Activated CD4-positive, alpha-beta T cell treated with anti-CD3 and anti-CD28 coated beads for 1 hour (primary cell): ENCODE measurements at regions not wholly inside any gene's neighbourhood (a gene's known extent, or its start where the extent isn't known, plus 50 kb on each side); places are given as distances from the start of the nearest gene placed in this dataset.
"Not testable (repeated sequence)": the region's sequence is repeated elsewhere in the genome, so short reads cannot be mapped to it uniquely, and the experiment has no call there.

ENCODE experiments used
- DNase-seq: peaks from one replicate; pipeline ENCODE4 v3.0.0-alpha.2; 2020

DNA sequence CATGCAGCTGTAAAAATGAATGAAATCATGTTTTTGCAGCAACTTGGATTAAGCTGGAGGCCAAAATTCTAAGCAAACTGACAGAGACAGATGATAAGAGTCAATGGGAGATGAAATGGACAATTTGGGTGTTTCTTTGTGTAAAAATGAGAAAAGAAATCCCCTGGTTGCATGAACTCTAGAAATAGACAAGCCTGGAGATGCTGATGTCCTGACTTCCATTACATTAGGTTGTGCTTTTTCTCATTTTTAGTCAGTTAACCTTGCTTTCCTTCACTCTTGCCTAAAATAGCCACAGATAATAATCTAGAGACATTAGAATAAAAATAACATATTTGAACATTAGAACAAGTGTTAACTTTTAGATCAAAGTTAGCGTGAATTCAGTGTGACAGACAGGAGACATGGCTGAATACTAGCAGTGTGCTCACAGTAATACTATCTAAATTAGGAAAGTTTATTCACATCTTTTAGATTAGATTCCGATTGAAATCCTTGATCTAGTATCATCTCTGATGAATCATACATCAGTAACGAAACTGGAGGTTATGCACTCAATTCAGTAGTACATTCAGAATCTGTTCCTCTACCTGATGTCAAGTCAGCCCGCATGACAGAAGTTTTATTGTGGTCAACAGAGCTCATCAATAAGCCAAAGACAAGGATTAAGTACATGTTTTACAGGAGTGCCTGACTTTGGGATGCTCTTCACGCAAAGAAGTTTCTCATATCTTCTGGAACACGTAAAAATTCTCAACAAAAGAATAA is 948.1 kb downstream of the TMEM121 start:
- DNase-seq, result not testable (repeated sequence)

GRCh38 chr14:106475214-106475613 is 948.8 kb downstream of the TMEM121 start:
- DNase-seq, result not testable (repeated sequence)

DNA sequence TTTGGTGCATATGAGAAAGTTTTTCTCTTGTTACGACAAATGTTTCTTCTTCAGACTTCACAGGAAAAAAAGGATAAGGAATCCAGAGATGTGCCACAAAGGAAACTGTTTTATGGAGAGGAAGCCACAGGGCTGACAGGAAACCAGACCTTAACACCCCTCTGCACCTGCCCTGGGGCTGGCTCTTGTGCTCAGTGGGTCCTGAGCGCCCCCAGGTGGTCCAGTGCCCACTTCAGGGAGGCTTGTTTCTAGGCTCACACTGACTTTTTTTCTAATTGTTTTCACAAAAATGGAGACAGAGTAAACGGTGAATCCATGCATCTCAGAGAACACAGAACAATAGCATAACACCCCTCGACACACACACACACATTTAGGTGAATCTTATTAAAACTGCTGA is 951.2 kb downstream of the TMEM121 start:
- not testable (repeated sequence) for DNase-seq

DNA sequence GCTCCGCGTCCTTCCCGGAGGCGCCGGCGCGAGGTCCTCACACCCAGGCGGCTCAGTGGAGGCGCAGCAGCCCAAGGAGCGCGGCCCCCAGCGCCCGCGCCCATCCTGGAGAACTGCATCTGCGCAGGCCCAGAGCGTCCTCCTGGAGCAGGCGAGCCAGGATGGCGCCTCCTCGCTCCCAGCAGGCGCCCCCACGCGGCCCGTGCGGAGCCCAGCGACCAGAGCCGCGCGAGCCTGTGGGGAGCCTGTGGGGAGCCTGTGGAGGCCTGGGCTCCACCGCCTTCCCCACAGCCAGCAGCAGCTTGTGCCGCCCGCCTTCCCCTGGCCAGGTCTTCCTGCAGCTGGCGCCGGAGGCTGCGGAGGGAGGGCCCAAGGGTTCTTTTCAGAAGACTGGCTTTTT is 953.9 kb downstream of the TMEM121 start:
- DNase-seq, result not testable (repeated sequence)

DNA sequence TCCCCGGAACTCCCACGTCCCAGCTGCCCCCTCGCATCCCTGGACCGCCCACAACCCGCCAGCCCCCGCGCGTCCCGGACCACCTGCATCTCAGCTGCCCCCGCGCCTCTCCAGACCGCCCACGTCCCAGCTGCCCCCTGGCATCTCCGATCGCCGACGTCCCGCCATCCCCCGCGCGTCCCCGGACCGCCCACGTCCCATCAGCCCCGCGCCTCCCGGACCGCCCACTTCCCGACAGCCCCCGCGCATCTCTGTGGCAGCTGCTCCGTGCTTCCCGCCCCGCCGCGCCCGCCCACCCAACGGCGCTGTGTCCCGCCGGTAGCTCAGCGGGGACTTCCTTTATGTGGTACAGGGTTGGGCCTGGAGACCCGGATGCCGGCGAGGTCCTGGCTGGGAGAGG is 955.8 kb downstream of the TMEM121 start:
- not testable (repeated sequence) for DNase-seq

GRCh38 chr14:106487600-106487999 is 961.2 kb downstream of the TMEM121 start:
- no peak for DNase-seq

GRCh38 chr14:106488291-106488690 is 961.9 kb downstream of the TMEM121 start:
- DNase-seq, result no peak

DNA sequence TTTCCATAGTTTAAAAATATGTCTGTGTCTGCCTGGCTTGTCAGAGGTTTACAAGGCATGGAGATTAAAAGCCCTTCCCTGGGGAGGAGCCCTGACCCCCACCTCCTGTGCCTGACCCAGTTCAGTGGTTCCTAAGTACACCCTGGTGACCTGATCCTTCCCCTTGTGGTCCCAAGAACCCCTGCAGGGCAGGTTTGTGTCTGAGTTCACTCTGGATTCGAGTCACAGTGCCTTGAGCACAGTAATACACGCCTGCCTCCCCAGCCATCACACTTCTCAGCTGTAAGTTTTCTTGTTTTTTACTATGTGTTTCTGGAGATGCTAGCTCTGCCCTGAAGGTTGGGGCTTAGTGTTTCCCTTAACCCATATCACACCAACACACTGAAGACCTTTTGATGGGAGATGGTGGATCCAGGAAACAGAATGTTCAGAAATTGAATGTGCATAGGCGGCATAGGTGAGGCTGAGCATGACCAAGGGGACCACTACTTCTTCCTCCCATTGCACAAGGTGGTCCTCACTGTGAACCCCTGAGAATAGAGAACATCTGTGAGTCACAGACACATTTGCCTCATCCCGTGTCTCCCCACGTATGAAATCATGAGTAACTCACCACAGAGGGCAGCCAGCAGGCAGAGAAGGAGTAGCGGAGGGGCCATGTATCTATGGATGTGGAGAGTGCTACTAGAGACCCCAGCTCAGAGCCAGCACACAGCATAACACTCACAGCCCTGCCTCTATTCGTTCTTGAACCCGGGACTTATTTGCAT is 962.9 kb downstream of the TMEM121 start:
- DNase-seq, result no peak

DNA sequence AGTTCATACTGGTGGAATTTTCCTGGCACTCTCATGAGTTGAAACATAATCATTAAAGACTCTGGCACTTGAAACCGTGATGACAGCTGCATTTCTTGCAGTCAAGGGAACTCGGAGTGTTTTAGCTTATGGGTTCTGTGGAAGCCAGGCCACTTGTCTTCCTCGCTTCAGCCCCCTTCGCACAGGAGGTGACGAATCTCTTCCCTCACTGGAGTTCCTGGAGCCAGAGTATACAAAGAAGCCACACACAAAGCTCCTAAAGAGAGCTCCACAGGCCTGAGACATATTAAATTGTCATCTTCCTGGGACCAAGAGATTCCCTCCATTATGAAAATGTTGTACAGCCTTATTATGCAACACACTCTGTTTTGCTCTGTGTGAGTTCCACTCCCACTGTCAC is 964.1 kb downstream of the TMEM121 start:
- DNase-seq, result no peak

DNA sequence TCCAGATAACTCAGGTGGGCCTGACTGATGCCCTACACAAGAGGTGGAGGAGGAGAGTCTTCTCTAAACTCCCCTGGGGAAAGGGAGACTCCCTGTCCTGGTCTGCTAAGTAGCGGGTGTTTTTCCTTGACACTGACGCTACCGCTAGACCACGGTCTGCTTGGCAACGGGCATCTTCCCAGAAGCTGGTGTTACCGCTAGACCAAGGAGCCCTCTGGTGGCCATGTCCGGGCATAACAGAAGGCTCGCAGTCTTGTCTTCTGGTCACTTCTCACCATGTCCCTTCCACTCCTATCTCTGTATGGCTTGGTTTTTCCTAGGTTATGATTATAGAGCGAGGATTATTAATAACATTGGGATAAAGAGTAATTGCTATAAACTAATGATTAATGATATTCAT is 965.5 kb downstream of the TMEM121 start:
- no peak for DNase-seq

DNA sequence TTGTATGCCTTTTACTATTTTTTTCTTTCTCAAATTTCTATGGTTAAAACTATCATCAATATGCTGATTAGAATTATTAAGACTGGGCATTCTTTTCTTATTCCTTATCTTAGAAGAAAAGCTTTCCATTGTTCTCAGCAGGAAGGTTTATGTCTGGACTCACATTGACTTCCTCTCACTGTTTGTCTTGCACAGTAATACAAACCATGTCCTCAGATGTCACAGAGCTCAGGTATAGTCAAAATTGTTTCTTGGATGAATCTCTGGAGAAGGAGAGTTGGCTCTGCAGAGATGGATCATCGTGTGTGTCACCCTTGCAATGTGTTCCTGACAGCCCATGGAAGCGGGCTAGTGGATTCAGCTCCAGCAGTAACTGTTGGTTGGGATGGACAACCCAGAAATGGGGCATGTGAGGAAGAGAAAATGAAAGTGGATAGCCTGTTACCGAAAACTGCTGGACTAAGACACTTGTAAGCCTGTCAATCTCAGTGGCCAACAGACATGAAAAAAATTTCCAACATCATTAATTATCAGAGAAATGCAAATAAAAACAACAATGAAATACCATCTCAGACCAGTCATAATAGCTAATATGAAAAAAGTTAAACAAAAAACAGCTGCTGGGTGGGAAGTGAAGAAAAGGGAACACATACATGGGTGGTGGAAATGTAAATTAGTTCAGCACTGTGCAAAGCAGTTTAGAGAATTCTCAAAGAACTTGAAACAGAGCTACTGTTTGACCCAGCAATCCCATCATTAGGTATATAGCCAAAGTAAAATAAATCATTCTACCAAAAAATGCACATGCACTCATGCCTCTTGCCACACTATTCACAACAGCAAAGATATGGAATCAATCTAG is 967.8 kb downstream of the TMEM121 start:
- DNase-seq, result no peak

GRCh38 chr14:106500571-106500970 is 974.2 kb downstream of the TMEM121 start:
- DNase-seq, result no peak

DNA sequence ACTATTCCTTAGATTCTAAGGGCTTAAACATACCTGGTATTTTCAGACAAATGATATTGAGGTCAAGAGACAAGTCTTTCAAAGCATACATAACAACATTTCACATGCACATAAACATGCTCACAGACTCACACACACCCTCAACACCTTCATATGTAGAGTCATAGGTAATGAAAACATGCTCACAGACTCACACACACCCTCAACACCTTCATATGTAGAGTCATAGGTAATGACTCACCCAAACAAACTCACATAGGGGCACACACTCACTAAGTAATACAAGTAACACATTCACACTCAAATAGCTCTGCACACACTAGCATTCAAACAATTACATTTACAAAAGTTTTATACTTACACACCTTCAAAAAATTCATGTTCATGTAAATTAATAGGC is 975.5 kb downstream of the TMEM121 start:
- DNase-seq, result no peak

DNA sequence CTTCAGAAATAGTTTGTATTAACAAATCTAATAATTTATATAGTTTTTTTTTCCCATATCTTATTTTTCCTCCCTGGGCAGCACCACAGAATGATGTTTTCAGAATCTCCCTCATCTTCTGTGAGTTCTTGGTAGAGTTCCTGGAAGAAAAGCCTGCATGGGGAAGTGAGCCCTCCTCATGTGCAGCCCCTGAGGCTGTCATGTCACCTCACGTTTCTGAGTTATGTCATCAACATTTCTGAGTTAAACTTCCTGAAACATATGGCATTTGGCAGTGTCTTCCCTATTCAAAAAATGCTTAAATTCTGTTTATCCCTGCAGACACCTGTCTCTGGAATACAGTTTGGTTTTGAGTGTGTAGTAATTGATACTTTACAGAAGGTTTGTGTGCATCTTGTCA is 979.0 kb downstream of the TMEM121 start:
- DNase-seq, result no peak

DNA sequence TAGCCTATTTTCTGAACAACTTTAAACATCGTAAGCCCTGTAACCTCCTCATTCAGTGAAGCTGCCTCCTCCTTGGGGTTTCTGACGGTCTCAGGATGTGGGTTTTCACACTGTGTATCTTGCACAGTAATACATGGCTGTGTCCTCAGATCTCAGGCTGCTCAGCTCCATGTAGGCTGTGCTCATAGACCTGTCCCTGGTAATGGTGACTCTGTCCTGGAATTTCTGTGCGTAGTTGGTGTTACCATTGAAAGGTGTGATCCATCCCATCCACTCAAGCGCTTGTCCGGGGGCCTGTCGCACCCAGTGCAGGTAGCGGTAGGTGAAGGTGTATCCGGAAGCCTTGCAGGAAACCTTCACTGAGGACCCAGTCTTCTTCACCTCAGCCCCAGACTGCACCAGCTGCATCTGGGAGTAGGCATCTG is 980.5 kb downstream of the TMEM121 start:
- DNase-seq, result no peak

- DNase-seq, result no peak
Observed at GRCh38 chr14:106507354-106507753, 981.0 kb downstream of the TMEM121 start.

- no peak for DNase-seq
Observed at GRCh38 chr14:106508216-106508615, 981.8 kb downstream of the TMEM121 start.

DNA sequence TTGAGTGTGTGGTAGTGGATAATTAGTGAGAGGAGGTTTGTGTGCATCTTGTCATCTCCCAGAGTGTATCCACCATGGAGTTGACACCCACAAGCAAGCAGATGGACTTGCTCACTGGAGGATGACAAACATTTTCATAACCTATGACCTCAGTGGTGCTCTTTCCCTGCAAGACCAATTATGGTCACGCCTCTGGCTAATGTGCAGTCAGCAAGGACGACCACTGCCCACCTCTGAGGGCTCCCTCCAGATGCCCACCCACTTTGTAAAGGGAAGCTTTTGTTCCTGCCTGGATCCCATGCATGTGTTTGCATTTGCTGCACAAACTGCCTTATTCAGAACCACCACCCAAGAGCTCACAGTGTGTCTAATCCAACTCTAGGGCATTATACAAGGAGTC is 982.8 kb downstream of the TMEM121 start:
- no peak for DNase-seq

DNA sequence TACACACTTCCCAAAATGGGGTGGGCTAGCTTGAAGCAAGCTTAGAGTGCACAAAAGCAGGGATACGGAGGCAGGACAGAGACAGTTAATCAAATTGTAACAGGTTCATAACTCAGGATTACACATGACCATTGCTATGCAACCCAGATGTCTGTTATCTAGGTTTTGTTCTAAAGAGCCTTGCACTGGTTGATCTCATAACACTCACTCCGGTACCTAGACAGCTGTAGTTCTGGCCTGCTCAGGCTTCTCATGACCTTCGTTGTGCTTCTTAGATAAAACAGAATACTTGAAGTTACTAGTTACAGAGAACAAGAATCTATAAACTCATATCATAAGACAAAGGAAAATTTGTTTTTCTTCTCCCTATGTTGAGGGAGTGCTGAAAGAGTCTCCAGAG is 983.4 kb downstream of the TMEM121 start:
- no peak for DNase-seq

DNA sequence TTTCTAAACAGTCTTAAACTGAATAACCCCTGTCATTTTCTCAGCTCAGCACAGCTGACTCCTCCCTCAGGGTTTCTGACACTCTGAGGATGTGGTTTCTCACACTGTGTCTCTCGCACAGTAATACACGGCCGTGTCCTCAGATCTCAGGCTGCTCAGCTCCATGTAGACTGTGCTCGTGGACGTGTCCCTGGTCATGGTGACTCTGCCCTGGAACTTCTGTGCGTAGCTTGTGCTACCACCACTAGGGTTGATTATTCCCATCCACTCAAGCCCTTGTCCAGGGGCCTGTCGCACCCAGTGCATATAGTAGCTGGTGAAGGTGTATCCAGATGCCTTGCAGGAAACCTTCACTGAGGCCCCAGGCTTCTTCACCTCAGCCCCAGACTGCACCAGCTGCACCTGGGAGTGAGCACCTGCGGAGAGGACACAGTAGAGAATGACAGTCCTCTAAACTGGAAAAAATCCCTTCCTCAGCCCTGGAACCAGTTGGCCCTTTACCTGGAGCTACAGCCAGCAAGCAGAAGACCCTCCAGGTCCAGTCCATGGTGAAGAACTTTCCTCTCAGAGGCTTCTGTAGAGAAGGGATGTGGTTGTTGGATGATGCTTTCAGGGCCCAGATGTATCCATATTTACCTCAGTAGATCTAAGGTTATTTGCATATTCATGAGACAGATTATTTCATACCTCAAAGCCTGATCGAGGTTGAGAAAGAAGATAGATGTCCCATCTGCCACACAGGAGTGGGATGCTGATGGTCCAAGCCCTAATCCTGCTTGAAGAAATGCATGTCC is 984.8 kb downstream of the TMEM121 start:
- DNase-seq, result peak; percentile 30

GRCh38 chr14:106511800-106512198 is 985.4 kb downstream of the TMEM121 start:
- no peak for DNase-seq

- no peak for DNase-seq
Observed at GRCh38 chr14:106513302-106513701, 986.9 kb downstream of the TMEM121 start.
